H1 (cell line): ENCODE measurements at regions not wholly inside any gene's neighbourhood (a gene's known extent, or its start where the extent isn't known, plus 50 kb on each side); places are given as distances from the start of the nearest gene placed in this dataset.

ENCODE experiments used
- CTCF ChIA-PET: fragments of 300-600 bp; sonication (Branson Sonifier 250); formaldehyde crosslinking; loops from one replicate; lab custom pipeline; 2021; ENCODE audit not compliant: partially characterized antibody; lab: Charles Lee
- POLR2A ChIA-PET: fragments of 300-600 bp; sonication (Branson Sonifier 250); formaldehyde crosslinking; loops from one replicate; lab custom pipeline; 2021; ENCODE audit warnings: inconsistent platforms; ENCODE audit not compliant: partially characterized antibody; lab: Charles Lee
- DNase-seq, 2 experiments: peaks; one replicate each; pipeline versions ENCODE4 v3.0.0 to v3.0.0-alpha.2; 2010 to 2022; ENCODE audit warnings: low spot score in 2 of 2, low read depth in 1 of 2, mixed read lengths in 1 of 2
- FAIRE-seq: peaks from 2 replicates; lab custom pipeline; 2011; peaks lifted over from hg19 to GRCh38; lab: Jason Lieb, UNC
- H2AFZ ChIP-seq: 2 replicates; pipeline ENCODE4 v1.8.1; 2012; ENCODE audit warnings: low read length, inconsistent platforms
- H2AK5ac ChIP-seq: 2 replicates; pipeline ENCODE4 v1.6.1; 2013; ENCODE audit warnings: low read depth, low read length
- H2BK120ac ChIP-seq: replicated peaks from 2 replicates; pipeline ENCODE3; 2013; ENCODE audit warnings: low read depth, low read length, inconsistent platforms
- H2BK12ac ChIP-seq: 2 replicates; pipeline ENCODE4 v1.6.1; 2013; ENCODE audit warnings: low read depth, low read length
- H2BK15ac ChIP-seq: 2 replicates; pipeline ENCODE4 v1.6.1; 2013; ENCODE audit warnings: low read length
- H2BK20ac ChIP-seq: 2 replicates; pipeline ENCODE4 v1.6.1; 2013; ENCODE audit warnings: low read length
- H2BK5ac ChIP-seq: 2 replicates; pipeline ENCODE4 v1.6.1; 2013; ENCODE audit warnings: low read depth, low read length
- H3K14ac ChIP-seq: 2 replicates; pipeline ENCODE4 v1.6.1; 2013; ENCODE audit warnings: inconsistent platforms; ENCODE audit not compliant: insufficient read length
- H3K18ac ChIP-seq: 2 replicates; pipeline ENCODE4 v1.6.1; 2013; ENCODE audit warnings: low read length; ENCODE audit errors: extremely low read depth
- H3K23ac ChIP-seq: 2 replicates; pipeline ENCODE4 v1.6.1; 2013; ENCODE audit warnings: inconsistent platforms; ENCODE audit not compliant: insufficient read length
- H3K23me2 ChIP-seq: 2 replicates; pipeline ENCODE4 v1.6.1; 2013; ENCODE audit warnings: low read depth, low read length
- H3K27ac ChIP-seq: 2 replicates; pipeline ENCODE4 v1.6.1; 2011; ENCODE audit warnings: low read depth, low read length, inconsistent platforms
- H3K27me3 ChIP-seq, 4 experiments: replicated peaks in 1 of 4; 1 replicate in 1 of 4; 2 replicates in 3 of 4; pipeline versions ENCODE4 v1.6.1 to v1.8.1; 2011 to 2013; ENCODE audit warnings: low read length in 3 of 4, mild to moderate bottlenecking in 3 of 4, inconsistent platforms in 2 of 4, mixed read lengths in 2 of 4, moderate library complexity in 1 of 4; ENCODE audit not compliant: control insufficient read depth in 3 of 4, insufficient read depth in 3 of 4; ENCODE audit errors: extremely low read depth in 1 of 4
- H3K36me3 ChIP-seq, 4 experiments: 2 replicates each; pipeline versions ENCODE4 v1.6.1 to v1.8.1; 2011 to 2013; ENCODE audit warnings: mild to moderate bottlenecking in 4 of 4, low read length in 3 of 4, moderate library complexity in 2 of 4, control low read depth in 1 of 4, inconsistent platforms in 1 of 4; ENCODE audit not compliant: insufficient read depth in 4 of 4, control insufficient read depth in 2 of 4
- H3K4ac ChIP-seq: replicated peaks from 2 replicates; pipeline ENCODE3; 2013; ENCODE audit warnings: low read length, low read depth, mixed read lengths, inconsistent platforms; ENCODE audit not compliant: insufficient read length
- H3K4me1 ChIP-seq, 4 experiments: replicated peaks in 1 of 4; 1 replicate in 1 of 4; 2 replicates in 3 of 4; pipeline versions ENCODE4 v1.6.1 to v1.8.1; 2011 to 2013; ENCODE audit warnings: low read length in 3 of 4, inconsistent platforms in 2 of 4, mixed read lengths in 1 of 4; ENCODE audit not compliant: insufficient read depth in 4 of 4, control insufficient read depth in 3 of 4
- H3K4me2 ChIP-seq, 2 experiments: 2 replicates each; pipeline versions ENCODE4 v1.6.1 to v1.8.1; 2011 to 2013; ENCODE audit warnings: low read depth in 2 of 2, low read length in 2 of 2, control low read depth in 1 of 2, inconsistent platforms in 1 of 2, mild to moderate bottlenecking in 1 of 2; ENCODE audit not compliant: insufficient read depth in 1 of 2
- H3K4me3 ChIP-seq, 4 experiments: fragments of 200-600, 300-600 bp in 1 of 4; sonication (generic), shearing (Covaris generic), sonication (Bioruptor Twin) in 1 of 4; 2 replicates each; pipeline versions ENCODE4 v1.5.1 to v1.8.1; 2011 to 2016; ENCODE audit warnings: low read length in 4 of 4, low read depth in 3 of 4, control low read depth in 2 of 4, inconsistent platforms in 2 of 4, mild to moderate bottlenecking in 2 of 4, mixed read lengths in 1 of 4, moderate library complexity in 1 of 4; ENCODE audit not compliant: insufficient read depth in 2 of 4; ENCODE audit errors: extremely low read depth in 1 of 4
- H3K56ac ChIP-seq: replicated peaks from 2 replicates; pipeline ENCODE3; 2013; ENCODE audit warnings: low read depth, mild to moderate bottlenecking, mixed read lengths, low read length, inconsistent platforms; ENCODE audit not compliant: insufficient read length
- H3K79me1 ChIP-seq: 2 replicates; pipeline ENCODE4 v1.6.1; 2013; ENCODE audit warnings: low read depth, low read length, control low read depth
- H3K79me2 ChIP-seq, 2 experiments: 2 replicates each; pipeline versions ENCODE4 v1.6.1 to v1.8.1; 2012 to 2013; ENCODE audit warnings: low read length in 2 of 2, mild to moderate bottlenecking in 2 of 2, inconsistent platforms in 1 of 2; ENCODE audit not compliant: insufficient read depth in 2 of 2, control insufficient read depth in 1 of 2
- H3K9ac ChIP-seq, 4 experiments: replicated peaks in 1 of 4; 1 replicate in 1 of 4; 2 replicates in 3 of 4; pipeline versions ENCODE4 v1.6.1 to v1.8.1; 2011 to 2013; ENCODE audit warnings: low read depth in 3 of 4, low read length in 3 of 4, control low read depth in 2 of 4, mild to moderate bottlenecking in 2 of 4, moderate library complexity in 2 of 4, inconsistent platforms in 1 of 4; ENCODE audit errors: extremely low read depth in 1 of 4
- H3K9me3 ChIP-seq, 2 experiments: 2 replicates each; pipeline versions ENCODE4 v1.6.1 to v1.8.1; 2012 to 2013; ENCODE audit warnings: mild to moderate bottlenecking in 2 of 2, moderate library complexity in 2 of 2, control low read depth in 1 of 2, inconsistent platforms in 1 of 2, low read depth in 1 of 2, low read length in 1 of 2, mixed read lengths in 1 of 2; ENCODE audit not compliant: insufficient read depth in 2 of 2
- H4K20me1 ChIP-seq, 2 experiments: replicated peaks in 1 of 2; 2 replicates each; pipeline versions ENCODE3 to v1.8.1; 2011 to 2013; ENCODE audit warnings: inconsistent platforms in 2 of 2, low read length in 2 of 2, mild to moderate bottlenecking in 1 of 2; ENCODE audit not compliant: insufficient read depth in 2 of 2, control insufficient read depth in 1 of 2
- H4K5ac ChIP-seq: 2 replicates; pipeline ENCODE4 v1.6.1; 2013; ENCODE audit warnings: low read length, low read depth, mixed read lengths, inconsistent platforms; ENCODE audit not compliant: insufficient read length
- H4K8ac ChIP-seq: 2 replicates; pipeline ENCODE4 v1.8.0; 2013; ENCODE audit warnings: mild to moderate bottlenecking, moderate library complexity, low read length, inconsistent platforms; ENCODE audit not compliant: insufficient read depth; ENCODE audit errors: extremely low read depth
- H4K91ac ChIP-seq: replicated peaks from 2 replicates; pipeline ENCODE3; 2013; ENCODE audit warnings: low read length, mixed read lengths, inconsistent platforms; ENCODE audit not compliant: insufficient read length
- ASH2L ChIP-seq: fragments of 200-600, 300-600 bp; sonication (generic); IDR thresholded peaks from one replicate; pipeline ENCODE4 v1.7.1; 2017; ENCODE audit warnings: low read length
- ATF2 ChIP-seq: IDR thresholded peaks from 2 replicates; pipeline ENCODE4 v1.6.1; 2012; ENCODE audit warnings: low read length, inconsistent platforms
- BRCA1 ChIP-seq: IDR thresholded peaks from 2 replicates; pipeline ENCODE4 v1.6.1; 2012; ENCODE audit warnings: low read depth, low read length, improper control_type of control experiment
- CBX5 ChIP-seq: fragments of 300-800, 300-1000 bp; sonication (generic); IDR thresholded peaks from 2 replicates; pipeline ENCODE4 v1.7.1; 2016; ENCODE audit warnings: antibody characterized with exemption, low read length, low read depth
- EP300 ChIP-seq, 2 experiments: IDR thresholded peaks; 1 replicate in 1 of 2; 2 replicates in 1 of 2; pipeline ENCODE4 v1.6.1; 2011 to 2012; ENCODE audit warnings: low read depth in 2 of 2, low read length in 2 of 2, mild to moderate bottlenecking in 2 of 2, borderline replicate concordance in 1 of 2, inconsistent platforms in 1 of 2, moderate library complexity in 1 of 2
- EZH2 ChIP-seq: fragments of 200-600 bp; sonication (generic); IDR thresholded peaks from 2 replicates; pipeline ENCODE4 v1.7.1; 2012; ENCODE audit warnings: low read depth, mild to moderate bottlenecking, moderate library complexity, low read length, inconsistent platforms; ENCODE audit not compliant: severe bottlenecking
- KDM1A ChIP-seq: fragments of 200-600, 300-600 bp; sonication (generic); IDR thresholded peaks from 2 replicates; pipeline ENCODE4 v1.7.1; 2016; ENCODE audit warnings: mild to moderate bottlenecking, low read length, borderline replicate concordance
- RAD21 ChIP-seq, 2 experiments: IDR thresholded peaks in 1 of 2; conservative IDR thresholded peaks in 1 of 2; 2 replicates each; pipeline ENCODE4 v1.6.1; 2011; ENCODE audit warnings: low read depth in 2 of 2, low read length in 2 of 2, improper control_type of control experiment in 1 of 2, inconsistent platforms in 1 of 2, mild to moderate bottlenecking in 1 of 2, moderate library complexity in 1 of 2
- SIRT6 ChIP-seq: IDR thresholded peaks from one replicate; pipeline ENCODE4 v1.7.1; 2012; ENCODE audit warnings: low read length, inconsistent platforms
- TAF1 ChIP-seq: IDR thresholded peaks from 2 replicates; pipeline ENCODE4 v1.6.1; 2011; ENCODE audit warnings: mild to moderate bottlenecking, low read depth, low read length
- USF2 ChIP-seq: IDR thresholded peaks from 2 replicates; pipeline ENCODE4 v1.6.1; 2011; ENCODE audit warnings: low read length, improper control_type of control experiment
- WGBS, 2 experiments: shearing (Covaris generic) in 1 of 2; methylation state at CpG; one replicate each; pipeline versions ENCODE4 v1.1.6 to v1.1.7; 2013 to 2015; ENCODE audit warnings: low lambda C conversion rate in 2 of 2, mixed read lengths in 2 of 2, inconsistent platforms in 1 of 2, low coverage in 1 of 2, missing lambda C conversion rate in 1 of 2; ENCODE audit not compliant: insufficient replicate concordance in 2 of 2, insufficient coverage in 1 of 2, insufficient read length in 1 of 2; ENCODE audit errors: extremely low coverage in 1 of 2, missing lambda C conversion rate in 1 of 2; 5-methylcytosine and 5-hydroxymethylcytosine counted together

GRCh38 chr18:45521777-45522176, 93.5 kb upstream of the SLC14A2 start:
- Histone ChIP-seq H3K79me1 (no peaks in the 10 kb centered on the region), H2BK15ac (0 out of 2 replicates have a peak overlapping the region, but pooled peaks have one; percentile 37), H3K23ac (no peak overlapping the region), H4K8ac (no peak overlapping the region), H3K4me3 (no peak overlapping the region), H3K18ac (no peak overlapping the region), H3K23me2 (no peaks in the 10 kb centered on the region), H2BK5ac (no peak overlapping the region), H3K36me3 (no peaks in the 10 kb centered on the region), H2AK5ac (no peak overlapping the region), H3K14ac (no peak overlapping the region), H3K9me3 (no peaks in the 10 kb centered on the region), H3K4me2 (no peak overlapping the region), H3K27ac (no peak overlapping the region), H2BK20ac (no peak overlapping the region), H3K79me2 (no peaks in the 10 kb centered on the region), H4K5ac (no peak overlapping the region), H3K4me1 (no peaks in the 10 kb centered on the region), H3K9ac (no peak overlapping the region), H4K91ac (no peak overlapping the region), H2BK120ac (no peak overlapping the region), H2BK12ac (no peak overlapping the region), H4K20me1 (no peaks in the 10 kb centered on the region), H3K4ac (no peak overlapping the region), H3K27me3 (no peaks in the 10 kb centered on the region), H3K56ac (no peak overlapping the region), H2AFZ (no peak overlapping the region)
- WGBS, 2 experiments = 95% methylated on average over 3 of the region's 3 CpGs; no CpG with 5 or more reads in 1 of the 2 experiments
- CTCF ChIA-PET = interaction anchor here (1.1 to 1.3 kb wide), 2 partner anchors 48 to 137 kb away, joined by 3 to 4 read pairs; no protein-coding TSS in a partner anchor
- FAIRE-seq (no peak), DNase-seq (no peak)
- POLR2A ChIA-PET = interaction anchor here (0.8 kb wide), 1 partner anchor 11 kb away, joined by 3 read pairs; no protein-coding TSS in a partner anchor
- no peak for TF ChIP-seq TAF1
- TF ChIP-seq SIRT6 = no peak
- TF ChIP-seq KDM1A = no peak
- TF ChIP-seq USF2 = no peak
- TF ChIP-seq ASH2L = no peak
- TF ChIP-seq ATF2 = no peak
- no peak for TF ChIP-seq RAD21 (IDR thresholded peaks at IDR 0.05 in 1 of 2, conservative IDR thresholded peaks at IDR 0.05 in 1 of 2; ENCODE audit: low read depth in 2 of 2, low read length in 2 of 2)
- TF ChIP-seq BRCA1 = no peak
- no peak for TF ChIP-seq CBX5
- TF ChIP-seq EP300 (IDR thresholded peaks at IDR 0.05; ENCODE audit: borderline replicate concordance in 1 of 2, low read depth in 2 of 2, low read length in 2 of 2) = no peak
- TF ChIP-seq EZH2 = no peak
